ENCODE measurements at regions not wholly inside any gene's neighbourhood (a gene's known extent, or its start where the extent isn't known, plus 50 kb on each side); places are given as distances from the start of the nearest gene placed in this dataset.
"Not testable (repeated sequence)": the region's sequence is repeated elsewhere in the genome, so short reads cannot be mapped to it uniquely, and the experiment has no call there.

- WGBS (ENCODE audit: insufficient coverage, low coverage, missing lambda C conversion rate), result 0% methylated on average over 2 of the region's 2 CpGs
- in situ Hi-C loops (cut with MboI); FAIRE-seq: not testable (repeated sequence)
Measured at GRCh38 chr7:42718466-42718865, 193.4 kb downstream of the C7orf25 start.

GRCh38 chr7:42714356-42714755, 197.5 kb downstream of the C7orf25 start:
- TF ChIP-seq HDAC2 (IDR thresholded peaks at IDR 0.05) (no peak), PTTG1 (tag; IDR thresholded peaks at IDR 0.05; ENCODE audit: low read depth) (no peak), SMC3 (conservative IDR thresholded peaks at IDR 0.05; ENCODE audit: insufficient read depth, low read depth, low read length) (no peak), ZNF23 (CRISPR knock-in tag; IDR thresholded peaks at IDR 0.05) (no peak), ELF2 (CRISPR knock-in tag; IDR thresholded peaks at IDR 0.05) (no peak), ZNF146 (CRISPR knock-in tag; IDR thresholded peaks at IDR 0.05; ENCODE audit: unreplicated experiment) (no peak), PHB (CRISPR knock-in tag; IDR thresholded peaks at IDR 0.05) (no peak), SOX6 (IDR thresholded peaks at IDR 0.05) (no peak), ZNF280A (IDR thresholded peaks at IDR 0.05; ENCODE audit: low read depth, partially characterized antibody) (no peak)

More at GRCh38 chr7:42718466-42718865, 193.4 kb downstream of the C7orf25 start:
- H3K27me3 ChIP-seq (ENCODE audit: control insufficient read depth in 2 of 2, insufficient read depth in 2 of 2, low read length in 2 of 2), result peaks cover 0 to 18% of the 10 kb centered on the region in 2 experiments; a peak in 1 of 5 replicates
- H2AFZ ChIP-seq (ENCODE audit: low read depth, low read length); H3K4me1 ChIP-seq (replicated peaks in 1 of 2; ENCODE audit: control insufficient read depth in 2 of 2, insufficient read depth in 2 of 2, low read length in 2 of 2); H4K20me1 ChIP-seq (replicated peaks; ENCODE audit: control insufficient read depth, insufficient read depth, low read length); intact Hi-C loops (cut with micrococcal nuclease); POLR2A ChIA-PET; H3K9me1 ChIP-seq (ENCODE audit: control insufficient read depth, insufficient read depth, low read length); H3K27ac ChIP-seq (ENCODE audit: extremely low read depth, low read depth, low read length); H3K4me2 ChIP-seq (ENCODE audit: insufficient read depth, low read length); H3K79me2 ChIP-seq (ENCODE audit: control insufficient read depth, insufficient read depth, low read length); DNase-seq (ENCODE audit: extremely low read depth in 1 of 4, low spot score in 3 of 4); H3K9me3 ChIP-seq (replicated peaks; ENCODE audit: control insufficient read depth, insufficient read depth, low read depth, low read length); CTCF ChIA-PET (ENCODE audit: low intra/inter-chr PET ratio); H3K9ac ChIP-seq (ENCODE audit: insufficient read depth in 1 of 2, low read depth in 2 of 2, low read length in 2 of 2); BruUV-seq (replicated peaks); H3K4me3 ChIP-seq; H3K36me3 ChIP-seq (ENCODE audit: control insufficient read depth, insufficient read depth, low read length); ATAC-seq: not testable (repeated sequence)
- TF ChIP-seq ZNF431 (CRISPR knock-in tag; IDR thresholded peaks at IDR 0.05), result peak; percentile 87

More at GRCh38 chr7:42714356-42714755, 197.5 kb downstream of the C7orf25 start:
- no peaks in the 10 kb centered on the region for H4K20me1 ChIP-seq (replicated peaks; ENCODE audit: control insufficient read depth, insufficient read depth, low read length)
- H3K36me3 ChIP-seq (ENCODE audit: control insufficient read depth, insufficient read depth, low read length), result no peaks in the 10 kb centered on the region
- H3K9ac ChIP-seq (ENCODE audit: insufficient read depth in 1 of 2, low read depth in 2 of 2, low read length in 2 of 2), result no peak overlapping the region
- in situ Hi-C loops (cut with MboI), result no loop called here
- no peak overlapping the region for H3K4me2 ChIP-seq (ENCODE audit: insufficient read depth, low read length)
- 0 out of 5 replicates have a peak, but pooled peaks cover 0 to 3% of the 10 kb centered on the region in 2 experiments for H3K27me3 ChIP-seq (ENCODE audit: control insufficient read depth in 2 of 2, insufficient read depth in 2 of 2, low read length in 2 of 2)
- no TSS peak for BruUV-seq (replicated peaks)
- H3K79me2 ChIP-seq (ENCODE audit: control insufficient read depth, insufficient read depth, low read length), result no peaks in the 10 kb centered on the region
- no peaks in the 10 kb centered on the region for H3K4me1 ChIP-seq (replicated peaks in 1 of 2; ENCODE audit: control insufficient read depth in 2 of 2, insufficient read depth in 2 of 2, low read length in 2 of 2)
- CTCF ChIA-PET (ENCODE audit: low intra/inter-chr PET ratio), result no interaction called here
- no peaks in the 10 kb centered on the region for H3K9me3 ChIP-seq (replicated peaks; ENCODE audit: control insufficient read depth, insufficient read depth, low read depth, low read length)
- no peak overlapping the region for H3K4me3 ChIP-seq
- H3K9me1 ChIP-seq (ENCODE audit: control insufficient read depth, insufficient read depth, low read length), result no peaks in the 10 kb centered on the region
- H2AFZ ChIP-seq (ENCODE audit: low read depth, low read length), result no peak overlapping the region
- DNase-seq (ENCODE audit: extremely low read depth in 1 of 4, low spot score in 3 of 4) (no peak), ATAC-seq (no peak), FAIRE-seq (no peak)
- POLR2A ChIA-PET, result interaction anchor here (0.5 kb wide), 1 partner anchor 526 kb away, joined by 3 read pairs; no protein-coding TSS in a partner anchor
- 0% methylated on average over 2 of the region's 2 CpGs for WGBS (ENCODE audit: insufficient coverage, low coverage, missing lambda C conversion rate)
- intact Hi-C loops (cut with micrococcal nuclease), result no loop called here
- no peak overlapping the region for H3K27ac ChIP-seq (ENCODE audit: extremely low read depth, low read depth, low read length)

Measured in K562 (cell line).